A549 (cell line): ENCODE measurements at regions not wholly inside any gene's neighbourhood (a gene's known extent, or its start where the extent isn't known, plus 50 kb on each side); places are given as distances from the start of the nearest gene placed in this dataset.

Source experiments
- ATAC-seq, 2 experiments: fragments of 200-7000 bp in 1 of 2; fragments of >200 bp in 1 of 2; cut with Nextera tagmentation in 1 of 2; cut with Tn5 transposase in 1 of 2; 3 replicates each; pipeline versions ENCODE4 v1.8.0 to v1.9.1; 2018 to 2020; ENCODE audit warnings: mild to moderate bottlenecking in 1 of 2, moderate library complexity in 1 of 2
- CTCF ChIA-PET: fragments of 300-600 bp; sonication (Branson Sonifier 250); formaldehyde crosslinking; extraction: SDS; loops from one replicate; lab custom pipeline; 2021; ENCODE audit warnings: antibody characterized with exemption, inconsistent platforms; lab: Yijun Ruan, JAX
- POLR2A ChIA-PET: fragments of 350-600 bp; formaldehyde crosslinking; extraction: SDS; loops from one replicate; lab custom pipeline; 2021; ENCODE audit warnings: antibody characterized with exemption, inconsistent platforms; lab: Yijun Ruan, JAX
- DNase-seq, 2 experiments: peaks; one replicate each; pipeline versions ENCODE4 v3.0.0 to v3.0.0-alpha.2; 2011 to 2016; ENCODE audit warnings: low read depth in 1 of 2, low spot score in 1 of 2
- FAIRE-seq: peaks from 2 replicates; lab custom pipeline; 2011; peaks lifted over from hg19 to GRCh38; lab: Jason Lieb, UNC
- H3K27ac ChIP-seq, 2 experiments: fragments of >200 bp; sonication (Bioruptor Twin); formaldehyde crosslinking; 3 replicates each; pipeline ENCODE4 v1.5.1; 2016 to 2017
- H3K4me1 ChIP-seq: fragments of >200 bp; sonication (Bioruptor Twin); formaldehyde crosslinking; 3 replicates; pipeline ENCODE4 v1.6.1; 2016
- H3K4me2 ChIP-seq: fragments of >200 bp; sonication (Bioruptor Twin); formaldehyde crosslinking; 3 replicates; pipeline ENCODE4 v1.6.1; 2016
- H3K4me3 ChIP-seq: fragments of >200 bp; sonication (Bioruptor Twin); formaldehyde crosslinking; 3 replicates; pipeline ENCODE4 v1.5.1; 2016
- H3K9me3 ChIP-seq: fragments of >200 bp; sonication (Bioruptor Twin); formaldehyde crosslinking; 3 replicates; pipeline ENCODE4 v1.6.1; 2016
- ATOH8 ChIP-seq: fragments of 250-450 bp; sonication (Bioruptor Pico); IDR thresholded peaks from 2 replicates; pipeline ENCODE4 v1.5.0; 2020; ENCODE audit warnings: low read depth, mild to moderate bottlenecking, moderate library complexity
- BHLHE40 ChIP-seq: IDR thresholded peaks from 2 replicates; pipeline ENCODE4 v1.6.1; 2012; ENCODE audit warnings: low read depth, low read length, inconsistent platforms
- CHD2 ChIP-seq: fragments of 150-350 bp; IDR thresholded peaks from 2 replicates; pipeline ENCODE4 v1.6.1; 2014; ENCODE audit warnings: low read length; ENCODE audit not compliant: partially characterized antibody
- CHD4 ChIP-seq: fragments of 200-600 bp; sonication (generic); IDR thresholded peaks from 2 replicates; pipeline ENCODE4 v1.6.1; 2016; ENCODE audit warnings: antibody characterized with exemption, mild to moderate bottlenecking, borderline replicate concordance
- EHMT2 ChIP-seq: fragments of 200-600 bp; sonication (generic); IDR thresholded peaks from 2 replicates; pipeline ENCODE4 v1.6.1; 2016; ENCODE audit warnings: antibody characterized with exemption, low read depth, mild to moderate bottlenecking, moderate library complexity
- FOSB ChIP-seq: fragments of 250-450 bp; sonication (Bioruptor Pico); IDR thresholded peaks from 2 replicates; pipeline ENCODE4 v1.5.0; 2020; ENCODE audit warnings: mild to moderate bottlenecking, moderate library complexity
- FOSL2 ChIP-seq, 2 experiments: fragments of 450-650 bp in 1 of 2; fragments of >200 bp in 1 of 2; sonication (Bioruptor Twin) in 1 of 2; formaldehyde crosslinking; IDR thresholded peaks; 2 replicates each; pipeline versions ENCODE4 v1.5.0 to v1.6.1; 2016 to 2020; ENCODE audit warnings: mild to moderate bottlenecking in 1 of 2, moderate library complexity in 1 of 2
- HOXB5 ChIP-seq: fragments of 250-450 bp; sonication (Bioruptor Pico); IDR thresholded peaks from 2 replicates; pipeline ENCODE4 v1.5.0; 2020; ENCODE audit warnings: mild to moderate bottlenecking, moderate library complexity
- JUNB ChIP-seq: fragments of >200 bp; sonication (Bioruptor Twin); formaldehyde crosslinking; IDR thresholded peaks from 2 replicates; pipeline ENCODE4 v1.6.1; 2016
- MAFK ChIP-seq: fragments of 450-650 bp; IDR thresholded peaks from 2 replicates; pipeline ENCODE4 v1.6.1; 2014; ENCODE audit not compliant: partially characterized antibody
- MAZ ChIP-seq: fragments of 150-350 bp; IDR thresholded peaks from 2 replicates; pipeline ENCODE4 v1.6.1; 2014; ENCODE audit warnings: antibody characterized with exemption, low read depth, low read length, borderline replicate concordance
- NFE2L2 ChIP-seq: fragments of 150-350 bp; conservative IDR thresholded peaks from 2 replicates; pipeline ENCODE4 v1.6.1; 2014; ENCODE audit warnings: low read length
- NPAS2 ChIP-seq: fragments of 250-450 bp; sonication (Bioruptor Pico); IDR thresholded peaks from 2 replicates; pipeline ENCODE4 v1.8.0; 2022; ENCODE audit warnings: mild to moderate bottlenecking, moderate library complexity, borderline replicate concordance
- RAD21 ChIP-seq, 2 experiments: fragments of >200 bp in 1 of 2; sonication (Bioruptor Twin) in 1 of 2; formaldehyde crosslinking in 1 of 2; IDR thresholded peaks in 1 of 2; conservative IDR thresholded peaks in 1 of 2; 2 replicates in 1 of 2; 3 replicates in 1 of 2; pipeline ENCODE4 v1.6.1; 2012 to 2018; ENCODE audit warnings: inconsistent platforms in 1 of 2
- RFX5 ChIP-seq: fragments of 450-650 bp; IDR thresholded peaks from 2 replicates; pipeline ENCODE4 v1.7.1; 2014; ENCODE audit warnings: antibody characterized with exemption, mild to moderate bottlenecking, moderate library complexity
- RNF2 ChIP-seq: fragments of 200-600 bp; sonication (generic); IDR thresholded peaks from 2 replicates; pipeline ENCODE4 v1.6.1; 2016; ENCODE audit warnings: low read depth, mild to moderate bottlenecking, antibody characterized with exemption, moderate library complexity, borderline replicate concordance
- SREBF2 ChIP-seq: fragments of 450-650 bp; IDR thresholded peaks from 2 replicates; pipeline ENCODE4 v1.6.1; 2014; ENCODE audit warnings: mild to moderate bottlenecking, moderate library complexity
- ZNF302 ChIP-seq: fragments of 250-450 bp; sonication (Bioruptor Pico); IDR thresholded peaks from 2 replicates; pipeline ENCODE4 v1.9.0; 2021; ENCODE audit warnings: inconsistent platforms, mild to moderate bottlenecking, moderate library complexity
- ZSCAN20 ChIP-seq: fragments of 250-450 bp; sonication (Bioruptor Pico); IDR thresholded peaks from 2 replicates; pipeline ENCODE4 v1.8.0; 2022; ENCODE audit warnings: mild to moderate bottlenecking, moderate library complexity
- WGBS: methylation state at CpG from one replicate; pipeline ENCODE4 v1.1.6; 2017; ENCODE audit errors: missing lambda C conversion rate; 5-methylcytosine and 5-hydroxymethylcytosine counted together
- TF ChIP-seq, protein P1 (sequence below): fragments of >200 bp; sonication (Bioruptor Twin); formaldehyde crosslinking; IDR thresholded peaks from 3 replicates; pipeline ENCODE4 v1.6.1; 2016
- TF ChIP-seq, protein P2 (sequence below): fragments of >200 bp; sonication (Bioruptor Twin); formaldehyde crosslinking; IDR thresholded peaks from 3 replicates; pipeline ENCODE4 v1.5.1; 2016
- TF ChIP-seq, protein P3 (sequence below): fragments of 200-600 bp; sonication (generic); IDR thresholded peaks from 2 replicates; pipeline ENCODE4 v1.6.1; 2016; ENCODE audit warnings: antibody characterized with exemption, mild to moderate bottlenecking, moderate library complexity
- TF ChIP-seq, protein P4 (sequence below): IDR thresholded peaks from 2 replicates; pipeline ENCODE4 v1.6.1; 2012
- TF ChIP-seq, protein P5 (sequence below): IDR thresholded peaks from 2 replicates; pipeline ENCODE4 v1.6.1; 2012; ENCODE audit warnings: low read depth, borderline replicate concordance
- TF ChIP-seq, protein P6 (sequence below): fragments of >200 bp; sonication (Bioruptor Twin); formaldehyde crosslinking; IDR thresholded peaks from 2 replicates; pipeline ENCODE4 v1.6.1; 2016

DNA sequence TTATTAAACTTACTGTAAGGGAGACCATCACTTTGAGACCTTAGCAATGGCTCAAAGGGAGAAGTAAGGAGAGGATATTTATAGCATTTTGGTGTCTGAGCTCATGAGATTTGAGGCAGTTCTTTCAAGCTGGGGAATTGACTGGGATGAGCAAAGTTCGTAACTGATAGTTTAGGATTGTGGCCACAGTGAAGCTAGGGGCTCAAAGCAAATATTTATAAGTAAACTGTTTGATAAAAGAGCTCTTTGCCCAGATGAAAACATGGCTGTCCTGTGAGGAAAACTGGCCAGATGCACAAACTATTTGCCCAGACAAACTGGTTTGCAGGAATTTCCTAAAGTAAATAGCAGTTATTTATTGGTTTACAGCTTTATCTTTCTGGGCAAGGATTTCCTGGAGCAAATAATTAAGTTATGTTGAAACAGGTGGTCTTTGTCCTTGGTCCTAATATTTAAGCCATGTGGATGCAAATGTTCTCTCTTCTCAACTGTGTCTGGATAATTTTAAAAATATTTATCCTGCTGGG lies 59.7 kb upstream of the TMTC4 start:
- Histone ChIP-seq H3K27ac (no peak overlapping the region), H3K4me2 (no peak overlapping the region)
- peak in 1 of 2 experiments; percentile 1 for DNase-seq
- TF ChIP-seq, protein P1, sequence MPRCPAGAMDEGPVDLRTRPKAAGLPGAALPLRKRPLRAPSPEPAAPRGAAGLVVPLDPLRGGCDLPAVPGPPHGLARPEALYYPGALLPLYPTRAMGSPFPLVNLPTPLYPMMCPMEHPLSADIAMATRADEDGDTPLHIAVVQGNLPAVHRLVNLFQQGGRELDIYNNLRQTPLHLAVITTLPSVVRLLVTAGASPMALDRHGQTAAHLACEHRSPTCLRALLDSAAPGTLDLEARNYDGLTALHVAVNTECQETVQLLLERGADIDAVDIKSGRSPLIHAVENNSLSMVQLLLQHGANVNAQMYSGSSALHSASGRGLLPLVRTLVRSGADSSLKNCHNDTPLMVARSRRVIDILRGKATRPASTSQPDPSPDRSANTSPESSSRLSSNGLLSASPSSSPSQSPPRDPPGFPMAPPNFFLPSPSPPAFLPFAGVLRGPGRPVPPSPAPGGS: no peak
- TF ChIP-seq, protein P2, sequence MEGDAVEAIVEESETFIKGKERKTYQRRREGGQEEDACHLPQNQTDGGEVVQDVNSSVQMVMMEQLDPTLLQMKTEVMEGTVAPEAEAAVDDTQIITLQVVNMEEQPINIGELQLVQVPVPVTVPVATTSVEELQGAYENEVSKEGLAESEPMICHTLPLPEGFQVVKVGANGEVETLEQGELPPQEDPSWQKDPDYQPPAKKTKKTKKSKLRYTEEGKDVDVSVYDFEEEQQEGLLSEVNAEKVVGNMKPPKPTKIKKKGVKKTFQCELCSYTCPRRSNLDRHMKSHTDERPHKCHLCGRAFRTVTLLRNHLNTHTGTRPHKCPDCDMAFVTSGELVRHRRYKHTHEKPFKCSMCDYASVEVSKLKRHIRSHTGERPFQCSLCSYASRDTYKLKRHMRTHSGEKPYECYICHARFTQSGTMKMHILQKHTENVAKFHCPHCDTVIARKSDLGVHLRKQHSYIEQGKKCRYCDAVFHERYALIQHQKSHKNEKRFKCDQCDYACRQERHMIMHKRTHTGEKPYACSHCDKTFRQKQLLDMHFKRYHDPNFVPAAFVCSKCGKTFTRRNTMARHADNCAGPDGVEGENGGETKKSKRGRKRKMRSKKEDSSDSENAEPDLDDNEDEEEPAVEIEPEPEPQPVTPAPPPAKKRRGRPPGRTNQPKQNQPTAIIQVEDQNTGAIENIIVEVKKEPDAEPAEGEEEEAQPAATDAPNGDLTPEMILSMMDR: no peak
- TF ChIP-seq, protein P3, sequence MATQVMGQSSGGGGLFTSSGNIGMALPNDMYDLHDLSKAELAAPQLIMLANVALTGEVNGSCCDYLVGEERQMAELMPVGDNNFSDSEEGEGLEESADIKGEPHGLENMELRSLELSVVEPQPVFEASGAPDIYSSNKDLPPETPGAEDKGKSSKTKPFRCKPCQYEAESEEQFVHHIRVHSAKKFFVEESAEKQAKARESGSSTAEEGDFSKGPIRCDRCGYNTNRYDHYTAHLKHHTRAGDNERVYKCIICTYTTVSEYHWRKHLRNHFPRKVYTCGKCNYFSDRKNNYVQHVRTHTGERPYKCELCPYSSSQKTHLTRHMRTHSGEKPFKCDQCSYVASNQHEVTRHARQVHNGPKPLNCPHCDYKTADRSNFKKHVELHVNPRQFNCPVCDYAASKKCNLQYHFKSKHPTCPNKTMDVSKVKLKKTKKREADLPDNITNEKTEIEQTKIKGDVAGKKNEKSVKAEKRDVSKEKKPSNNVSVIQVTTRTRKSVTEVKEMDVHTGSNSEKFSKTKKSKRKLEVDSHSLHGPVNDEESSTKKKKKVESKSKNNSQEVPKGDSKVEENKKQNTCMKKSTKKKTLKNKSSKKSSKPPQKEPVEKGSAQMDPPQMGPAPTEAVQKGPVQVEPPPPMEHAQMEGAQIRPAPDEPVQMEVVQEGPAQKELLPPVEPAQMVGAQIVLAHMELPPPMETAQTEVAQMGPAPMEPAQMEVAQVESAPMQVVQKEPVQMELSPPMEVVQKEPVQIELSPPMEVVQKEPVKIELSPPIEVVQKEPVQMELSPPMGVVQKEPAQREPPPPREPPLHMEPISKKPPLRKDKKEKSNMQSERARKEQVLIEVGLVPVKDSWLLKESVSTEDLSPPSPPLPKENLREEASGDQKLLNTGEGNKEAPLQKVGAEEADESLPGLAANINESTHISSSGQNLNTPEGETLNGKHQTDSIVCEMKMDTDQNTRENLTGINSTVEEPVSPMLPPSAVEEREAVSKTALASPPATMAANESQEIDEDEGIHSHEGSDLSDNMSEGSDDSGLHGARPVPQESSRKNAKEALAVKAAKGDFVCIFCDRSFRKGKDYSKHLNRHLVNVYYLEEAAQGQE: no peak
- TF ChIP-seq, protein P4, sequence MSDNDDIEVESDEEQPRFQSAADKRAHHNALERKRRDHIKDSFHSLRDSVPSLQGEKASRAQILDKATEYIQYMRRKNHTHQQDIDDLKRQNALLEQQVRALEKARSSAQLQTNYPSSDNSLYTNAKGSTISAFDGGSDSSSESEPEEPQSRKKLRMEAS: no peak
- TF ChIP-seq HOXB5 (CRISPR knock-in tag) (no peak), SREBF2 (no peak), ZSCAN20 (CRISPR knock-in tag) (no peak), ZNF302 (CRISPR knock-in tag) (no peak), BHLHE40 (no peak), ATOH8 (CRISPR knock-in tag) (no peak), FOSL2 (IDR thresholded peaks at IDR 0.05) (no peak), FOSL2 (CRISPR knock-in tag; IDR thresholded peaks at IDR 0.05) (no peak), CHD4 (no peak), MAFK (no peak), CHD2 (no peak), FOSB (CRISPR knock-in tag) (no peak), RAD21 (conservative IDR thresholded peaks at IDR 0.05 in 1 of 2, IDR thresholded peaks at IDR 0.05 in 1 of 2) (no peak)
- TF ChIP-seq, all 56 proteins: peak for 0
- FAIRE-seq (no peak), ATAC-seq (no peak)
- ChIA-PET POLR2A (no interaction called here), CTCF (interaction anchor here (1.0 kb wide), 1 partner anchor 12 kb away, joined by 3 read pairs; no protein-coding TSS in a partner anchor)
- H3K4me3 ChIP-seq: no peak overlapping the region
- 0% methylated on average over 1 of the region's 1 CpG for WGBS
- H3K4me1 ChIP-seq: no peaks in the 10 kb centered on the region
- no peaks in the 10 kb centered on the region for H3K9me3 ChIP-seq

- FAIRE-seq (no peak), DNase-seq (no peak), ATAC-seq (no peak)
- no peaks in the 10 kb centered on the region for H3K4me1 ChIP-seq
- no peak overlapping the region for H3K4me2 ChIP-seq
- H3K27ac ChIP-seq: no peak overlapping the region
- WGBS: 35% methylated on average over 3 of the region's 3 CpGs
- POLR2A ChIA-PET: no interaction called here
- H3K9me3 ChIP-seq: no peaks in the 10 kb centered on the region
- H3K4me3 ChIP-seq: no peak overlapping the region
- CTCF ChIA-PET: interaction anchor here (0.8 kb wide), 1 partner anchor 1459 kb away, joined by 3 read pairs; no protein-coding TSS in a partner anchor
- TF ChIP-seq JUNB (no peak), NFE2L2 (no peak), RFX5 (no peak), EHMT2 (no peak), NPAS2 (no peak), MAZ (no peak), RNF2 (no peak), RAD21 (conservative IDR thresholded peaks at IDR 0.05 in 1 of 2, IDR thresholded peaks at IDR 0.05 in 1 of 2) (no peak)
- TF ChIP-seq, protein P5, sequence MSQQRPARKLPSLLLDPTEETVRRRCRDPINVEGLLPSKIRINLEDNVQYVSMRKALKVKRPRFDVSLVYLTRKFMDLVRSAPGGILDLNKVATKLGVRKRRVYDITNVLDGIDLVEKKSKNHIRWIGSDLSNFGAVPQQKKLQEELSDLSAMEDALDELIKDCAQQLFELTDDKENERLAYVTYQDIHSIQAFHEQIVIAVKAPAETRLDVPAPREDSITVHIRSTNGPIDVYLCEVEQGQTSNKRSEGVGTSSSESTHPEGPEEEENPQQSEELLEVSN: no peak
- TF ChIP-seq, protein P4: no peak
- TF ChIP-seq, protein P6, sequence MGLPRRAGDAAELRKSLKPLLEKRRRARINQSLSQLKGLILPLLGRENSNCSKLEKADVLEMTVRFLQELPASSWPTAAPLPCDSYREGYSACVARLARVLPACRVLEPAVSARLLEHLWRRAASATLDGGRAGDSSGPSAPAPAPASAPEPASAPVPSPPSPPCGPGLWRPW: no peak
Measured at GRCh38 chr13:100733261-100733660, 58.7 kb upstream of the TMTC4 start.
